Esophagus mucosa (tissue), 1 donor: ENCODE measurements at regions not wholly inside any gene's neighbourhood (a gene's known extent, or its start where the extent isn't known, plus 50 kb on each side); places are given as distances from the start of the nearest gene placed in this dataset.

Source experiments
- ATAC-seq: fragments of 200-7000 bp; cut with Tn5 transposase; one replicate; pipeline ENCODE4 v1.9.1; 2020
- donor health status: DM: yes; HTN: yes; CAD: no.

- ATAC-seq = no peak
Observed at GRCh38 chr11:112760396-112761059, 200.7 kb upstream of the NCAM1 start.

DNA sequence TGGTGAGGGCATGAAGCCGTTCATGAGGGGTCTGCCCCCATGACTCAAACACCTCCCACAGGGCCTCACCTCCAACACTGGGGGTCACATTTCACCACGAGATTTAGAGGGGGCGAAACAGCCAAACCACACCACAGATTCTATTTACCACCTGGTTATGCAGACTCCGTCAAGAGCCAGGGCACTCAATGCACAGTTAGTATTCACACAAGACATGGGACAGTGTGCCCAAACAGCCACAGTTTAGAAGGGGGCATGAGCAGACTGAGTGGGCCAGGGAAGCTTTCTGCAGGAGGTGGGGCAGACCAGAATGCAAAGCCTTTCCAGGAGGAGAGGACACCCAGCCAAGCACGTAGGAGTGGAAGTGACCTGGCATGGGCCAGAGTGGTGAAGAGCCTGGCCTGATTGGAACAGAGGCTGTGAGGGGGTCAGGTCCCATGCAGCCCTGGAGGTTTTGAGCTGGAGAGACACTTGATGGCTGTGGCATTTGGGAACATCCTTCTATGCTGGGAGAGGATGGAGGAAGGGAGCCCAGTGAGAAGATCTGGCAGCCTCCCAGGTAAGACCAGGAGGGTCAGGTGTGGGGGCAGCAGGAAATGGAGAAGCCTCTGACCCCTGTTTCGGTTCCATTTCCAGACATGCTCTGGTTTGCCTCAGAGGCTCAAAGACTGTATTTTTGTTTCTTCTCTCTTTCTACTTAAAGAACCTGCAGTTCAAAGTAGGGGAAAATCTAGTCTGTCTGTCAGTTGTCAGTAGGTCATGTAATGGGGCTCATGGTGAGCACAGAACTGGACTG is 199.1 kb upstream of the NCAM1 start:
- no peak for ATAC-seq

DNA sequence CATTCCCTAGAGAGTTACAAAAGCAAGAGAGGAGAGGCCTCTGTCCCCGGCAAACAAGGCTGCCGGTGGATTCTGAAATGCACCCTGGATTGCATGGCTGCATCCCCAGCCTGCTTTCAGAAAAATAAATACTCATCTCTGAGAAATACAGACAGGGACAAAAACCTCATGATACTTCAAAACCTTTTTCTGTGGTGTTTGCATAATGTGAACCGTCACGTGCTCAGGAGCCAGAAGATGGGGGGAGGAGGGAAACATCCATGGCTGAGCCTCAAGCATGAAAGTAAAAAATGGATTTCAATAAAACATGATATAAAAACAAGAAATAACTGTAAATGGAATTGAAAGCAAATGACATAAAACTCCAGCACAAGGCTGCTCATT is 198.5 kb upstream of the NCAM1 start:
- no peak for ATAC-seq

- no peak for ATAC-seq
Observed at GRCh38 chr11:112765337-112765736, 195.9 kb upstream of the NCAM1 start.

DNA sequence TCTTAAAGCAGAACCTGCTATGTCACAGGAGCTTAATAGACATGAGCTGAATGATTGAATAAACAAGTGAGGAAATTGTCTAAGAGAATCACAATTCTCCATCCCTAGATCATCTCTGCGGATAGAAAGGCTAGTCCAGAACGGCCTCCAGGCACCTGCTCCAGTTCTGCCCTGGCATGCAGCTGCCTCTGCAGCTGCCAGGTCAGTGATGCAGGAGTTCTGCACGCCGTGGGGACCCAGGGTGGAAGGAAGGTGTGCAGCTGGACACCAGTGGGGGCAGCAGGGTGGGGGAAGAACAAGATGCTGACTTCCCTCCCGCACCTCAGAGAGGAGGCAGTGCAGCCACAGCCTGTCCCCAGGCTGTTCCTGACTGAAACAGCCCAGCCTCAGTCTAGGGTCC is 192.1 kb upstream of the NCAM1 start:
- ATAC-seq = no peak

- peak; percentile 15 for ATAC-seq
Observed at GRCh38 chr11:112769584-112769983, 191.6 kb upstream of the NCAM1 start.

GRCh38 chr11:112770033-112770432 is 191.2 kb upstream of the NCAM1 start:
- no peak for ATAC-seq

- no peak for ATAC-seq
Observed at GRCh38 chr11:112770487-112770886, 190.7 kb upstream of the NCAM1 start.

GRCh38 chr11:112771851-112772250 is 189.4 kb upstream of the NCAM1 start:
- no peak for ATAC-seq

DNA sequence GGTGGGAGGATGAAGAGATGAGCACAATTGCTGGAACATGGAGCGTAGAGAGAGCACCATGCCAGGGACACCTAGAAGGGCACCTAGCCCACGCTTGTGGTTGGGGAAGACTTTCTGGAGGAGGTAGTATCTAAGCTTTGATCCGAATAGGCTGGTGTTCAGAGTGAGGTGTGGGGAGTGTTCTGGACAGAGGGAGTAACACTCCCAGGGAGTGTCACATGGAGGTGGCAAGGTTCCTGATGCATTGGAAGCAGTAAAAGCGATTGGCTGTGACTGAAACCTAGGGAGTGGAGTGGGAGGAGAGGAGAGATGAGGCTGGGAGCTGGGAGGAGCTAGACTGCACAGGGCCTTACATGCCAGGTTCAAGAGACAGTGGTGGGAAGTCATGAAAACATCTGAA is 188.0 kb upstream of the NCAM1 start:
- peak; percentile 67 for ATAC-seq

DNA sequence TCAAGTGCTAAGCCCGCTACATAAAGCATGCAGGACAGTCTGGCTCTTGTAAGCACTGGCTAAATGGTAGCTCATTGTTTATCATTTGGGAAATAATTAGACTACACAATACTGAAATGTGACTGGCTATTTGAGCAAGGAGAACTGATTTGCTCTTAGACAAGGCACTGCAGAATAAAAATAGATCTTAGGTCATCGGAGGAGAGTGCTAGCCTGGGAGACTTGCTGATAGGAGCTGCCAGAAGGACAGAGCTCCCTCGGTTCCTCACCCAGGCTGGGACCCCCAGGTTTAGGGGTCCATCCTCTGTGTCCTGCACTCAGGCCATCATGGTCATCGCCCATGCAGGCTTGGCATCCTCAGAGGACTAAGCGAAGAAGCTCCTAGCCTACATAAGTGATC is 184.4 kb upstream of the NCAM1 start:
- ATAC-seq = no peak

DNA sequence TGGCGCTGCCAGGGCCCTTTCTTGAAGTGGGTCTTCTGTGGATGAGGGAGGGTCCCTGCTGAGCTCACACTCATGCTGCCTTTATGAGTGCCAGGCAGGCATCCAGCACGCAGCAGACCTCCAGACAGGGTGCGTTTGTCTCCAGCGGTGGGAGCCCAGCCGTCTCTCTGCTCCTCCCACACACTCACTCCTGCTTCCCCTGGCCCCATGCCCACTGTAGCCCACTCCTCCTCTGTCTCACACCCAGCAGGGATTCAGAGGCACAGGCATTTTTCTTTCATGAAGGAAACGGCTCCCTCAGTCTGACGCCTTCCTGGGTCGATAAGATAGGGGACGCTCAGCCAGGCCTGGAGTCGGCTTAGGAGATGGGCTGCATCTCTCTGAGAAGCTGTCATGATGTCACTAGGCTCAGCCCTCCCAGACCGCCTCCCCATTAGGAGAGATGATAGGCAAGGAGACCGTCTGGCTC is 183.9 kb upstream of the NCAM1 start:
- ATAC-seq = no peak

- ATAC-seq = no peak
Observed at GRCh38 chr11:112778091-112778876, 182.9 kb upstream of the NCAM1 start.

DNA sequence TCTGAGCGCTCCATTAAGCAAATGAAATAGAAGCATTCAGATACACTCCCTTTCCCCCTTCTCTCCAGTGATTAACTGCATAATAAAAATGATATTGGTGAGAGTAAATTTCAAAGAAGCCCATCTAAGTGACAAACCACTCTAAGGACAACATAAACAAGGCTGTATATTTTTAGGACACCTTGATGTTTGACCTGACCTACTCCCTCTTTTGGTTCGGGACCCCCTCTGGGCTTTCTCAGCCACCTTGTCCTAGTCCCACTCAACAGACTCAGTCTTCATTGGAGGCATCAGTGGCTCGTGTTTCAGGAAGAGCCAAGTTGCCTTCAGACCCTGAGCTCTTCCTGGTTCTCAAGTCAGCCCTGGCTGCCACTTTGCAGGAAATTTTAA is 182.3 kb upstream of the NCAM1 start:
- ATAC-seq = no peak

DNA sequence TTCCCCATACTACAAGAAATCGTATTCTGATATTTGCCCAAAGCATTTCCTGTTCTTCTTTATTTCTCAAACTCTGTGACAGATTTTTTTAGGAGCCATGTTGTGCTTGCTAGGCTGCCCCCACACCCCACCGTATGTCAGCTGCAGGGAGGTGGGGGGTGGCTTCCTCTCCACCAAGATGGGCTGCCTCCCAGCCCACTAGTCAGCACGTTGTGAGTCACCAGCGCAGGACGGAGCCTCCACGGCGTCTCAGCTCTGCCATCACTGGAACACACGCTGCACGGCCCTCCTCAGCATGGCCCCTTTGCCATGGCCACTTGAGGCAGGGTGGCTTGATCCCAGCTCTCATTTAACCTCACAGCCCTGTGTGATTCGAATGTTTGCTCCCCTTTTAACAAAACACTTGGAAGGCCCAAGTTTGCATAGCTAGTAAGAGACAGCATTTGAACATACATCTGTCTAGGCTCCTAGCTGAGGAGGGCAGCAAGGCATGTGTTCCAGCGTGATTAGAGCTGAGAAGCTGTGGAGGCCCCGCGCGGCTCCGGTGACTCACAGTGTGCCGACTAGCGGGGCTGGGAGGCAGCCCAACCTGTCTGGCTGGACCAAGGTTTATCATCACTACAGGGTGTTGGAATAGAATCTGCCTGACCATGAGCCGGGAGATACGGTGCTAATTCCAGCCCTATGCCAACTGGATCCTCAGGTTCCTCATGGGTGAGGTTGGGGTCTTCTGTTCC is 180.7 kb upstream of the NCAM1 start:
- ATAC-seq = peak; percentile 91

GRCh38 chr11:112783945-112784322 is 177.3 kb upstream of the NCAM1 start:
- no peak for ATAC-seq

DNA sequence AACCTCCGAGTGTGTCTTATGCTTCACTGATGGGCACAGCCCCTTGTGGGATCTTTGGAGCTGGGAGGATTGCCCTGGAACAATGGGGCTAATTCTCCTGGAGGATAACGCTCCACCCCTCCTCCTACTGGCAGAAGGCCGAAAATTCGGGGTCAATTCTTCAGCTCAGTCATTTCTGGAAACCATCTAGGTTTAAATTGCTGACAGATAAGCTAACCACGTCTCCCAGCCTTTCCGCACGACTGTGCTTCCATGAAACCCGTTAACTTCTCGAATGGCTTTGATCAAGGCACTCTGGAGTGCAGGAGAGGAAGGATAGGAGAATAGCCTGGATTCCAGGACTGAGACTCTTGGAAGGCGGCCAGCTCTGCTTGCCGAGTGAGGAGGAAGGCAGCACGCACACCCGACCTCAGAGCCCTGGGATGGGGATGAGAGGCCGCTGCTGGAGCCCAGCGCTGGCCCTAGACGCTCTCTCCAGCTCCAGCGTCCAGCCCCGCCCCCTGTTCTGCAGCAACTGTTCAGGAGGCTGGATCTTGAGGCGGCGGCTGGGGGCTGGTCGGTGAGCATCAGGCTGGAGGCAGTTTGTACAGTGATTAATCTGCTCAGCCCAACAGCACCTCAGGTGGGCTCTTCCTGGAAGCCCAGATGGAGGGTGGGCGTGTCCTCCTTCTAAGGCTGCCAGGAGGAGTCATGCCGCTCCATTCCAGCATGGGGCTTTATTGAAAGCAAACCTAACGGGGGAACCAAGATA is 176.7 kb upstream of the NCAM1 start:
- ATAC-seq = no peak

DNA sequence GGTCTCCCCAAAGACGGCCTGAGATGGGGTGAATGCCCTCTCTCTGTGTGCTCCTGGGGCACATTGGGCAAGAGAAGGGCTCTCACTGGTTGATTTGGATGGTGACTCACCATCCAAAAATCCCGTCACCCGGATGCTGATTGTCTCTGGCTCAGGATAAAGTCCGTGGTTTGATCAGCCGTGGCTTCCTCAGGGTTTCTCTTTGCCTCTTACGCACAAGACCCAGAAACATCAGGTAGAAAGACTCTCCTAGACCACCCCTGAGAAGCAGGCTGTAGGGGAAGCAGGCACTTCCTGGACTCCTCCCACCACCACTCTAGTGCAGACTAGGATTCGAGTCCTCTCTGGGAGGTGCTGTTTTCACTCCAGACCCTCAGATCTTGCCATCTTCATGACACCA is 176.1 kb upstream of the NCAM1 start:
- ATAC-seq = no peak

DNA sequence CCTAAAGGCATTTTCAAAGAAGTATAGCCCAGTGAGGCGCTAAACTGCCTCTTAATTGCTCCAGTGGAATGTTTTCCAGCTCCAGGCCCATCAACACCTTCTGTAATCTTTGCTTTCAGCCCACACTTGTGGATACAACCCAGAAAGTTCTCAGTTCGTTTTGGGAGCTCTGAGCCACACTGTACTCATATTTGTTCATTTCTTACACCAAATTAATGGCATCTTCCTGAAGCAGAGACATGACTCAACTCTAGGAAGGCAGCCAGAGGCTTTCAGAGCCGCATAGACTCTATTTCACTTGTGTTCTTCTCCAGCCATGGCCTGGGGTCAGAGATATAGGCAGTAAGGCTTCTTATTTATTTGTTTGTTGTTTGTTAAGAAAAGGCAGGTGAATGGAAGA is 175.5 kb upstream of the NCAM1 start:
- ATAC-seq = no peak

- ATAC-seq = no peak
Observed at GRCh38 chr11:112786196-112786595, 175.0 kb upstream of the NCAM1 start.

DNA sequence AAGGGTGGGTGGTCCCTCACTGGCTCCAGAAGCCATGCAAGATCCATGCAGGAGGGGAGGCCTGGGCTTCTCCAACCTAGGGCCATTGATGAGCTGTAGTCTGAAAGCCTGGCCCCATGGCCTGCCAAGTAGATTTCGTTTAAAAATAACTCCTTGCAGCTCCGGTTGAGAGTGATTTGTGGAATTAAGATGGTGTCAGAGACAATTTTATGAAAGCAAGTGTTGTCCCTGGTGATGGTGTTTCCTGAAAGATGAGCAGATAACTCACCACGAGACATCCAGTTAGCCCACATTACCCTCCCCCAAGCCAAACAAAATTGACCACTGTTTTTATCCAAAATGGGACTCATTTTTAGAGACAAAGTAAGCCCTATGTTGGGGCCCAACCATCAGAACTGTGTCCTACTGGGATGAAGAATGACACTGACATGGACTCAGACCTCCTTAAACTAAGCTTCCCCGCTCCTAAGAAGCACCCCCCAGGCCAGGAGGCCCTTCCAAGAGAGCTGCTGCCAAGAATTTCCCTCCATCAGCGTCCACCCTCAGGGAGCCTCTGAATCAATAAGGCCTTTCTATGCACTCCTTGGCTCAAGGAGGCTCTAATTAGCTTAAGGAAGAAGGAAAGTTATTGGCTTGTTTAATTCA is 174.2 kb upstream of the NCAM1 start:
- no peak for ATAC-seq

DNA sequence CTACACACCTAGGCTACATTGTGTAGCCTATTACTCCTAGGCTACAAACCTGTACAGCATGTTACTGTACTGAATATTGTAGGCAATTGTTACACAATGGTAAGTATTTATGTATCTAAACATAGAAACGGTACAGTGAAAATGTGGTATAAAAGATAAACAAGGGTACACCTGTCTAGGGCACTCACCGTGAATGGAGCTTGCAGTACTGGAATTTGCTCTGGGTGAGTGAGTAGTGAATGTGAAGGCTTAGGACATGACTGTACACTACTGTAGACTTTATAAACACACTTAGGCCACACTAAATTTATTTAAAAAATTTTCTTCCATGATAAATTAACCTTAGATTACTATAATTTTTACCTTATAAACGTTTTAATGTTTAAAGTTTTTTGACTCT is 171.7 kb upstream of the NCAM1 start:
- no peak for ATAC-seq
